Nephron (organoid): ENCODE measurements at regions not wholly inside any gene's neighbourhood (a gene's known extent, or its start where the extent isn't known, plus 50 kb on each side); places are given as distances from the start of the nearest gene placed in this dataset.

Experiments
- H3K27ac Mint-ChIP-seq, 3 experiments: 2 replicates each; pipeline ENCODE4 v1.8.0; 2020; ENCODE audit warnings: mixed read lengths in 3 of 3, mild to moderate bottlenecking in 2 of 3, moderate library complexity in 1 of 3
- H3K27me3 Mint-ChIP-seq: 2 replicates; pipeline ENCODE4 v1.8.0; 2021; ENCODE audit warnings: low read depth, mild to moderate bottlenecking, moderate library complexity, mixed read lengths
- H3K36me3 Mint-ChIP-seq: 2 replicates; pipeline ENCODE4 v1.8.0; 2020; ENCODE audit warnings: low read depth, mixed read lengths
- H3K4me1 Mint-ChIP-seq: 2 replicates; pipeline ENCODE4 v1.8.0; 2020; ENCODE audit warnings: mixed read lengths
- H3K4me3 Mint-ChIP-seq, 3 experiments: 2 replicates each; pipeline ENCODE4 v1.8.0; 2020; ENCODE audit warnings: mild to moderate bottlenecking in 3 of 3, mixed read lengths in 3 of 3, moderate library complexity in 2 of 3
- H3K9me3 Mint-ChIP-seq: 2 replicates; pipeline ENCODE4 v1.8.0; 2020; ENCODE audit warnings: mixed read lengths
- CTCF ChIP-seq, 3 experiments: fragments of 200-600 bp; sonication (generic); IDR thresholded peaks; one replicate each; pipeline ENCODE4 v1.5.0; 2021; ENCODE audit warnings: antibody characterized with exemption in 3 of 3; ENCODE audit not compliant: unreplicated experiment in 3 of 3

GRCh38 chr13:60654415-60654814 lies 257.4 kb downstream of the TDRD3 start:
- Mint-ChIP-seq H3K9me3 (no peaks in the 10 kb centered on the region), H3K36me3 (no peaks in the 10 kb centered on the region), H3K27ac (no peak overlapping the region), H3K27me3 (no peaks in the 10 kb centered on the region), H3K4me3 (no peak overlapping the region), H3K4me1 (no peaks in the 10 kb centered on the region)
- TF ChIP-seq CTCF (IDR thresholded peaks at IDR 0.05; ENCODE audit: unreplicated experiment in 3 of 3) = peak; percentile 43 to 57 (median 52)

- Mint-ChIP-seq H3K9me3 (no peaks in the 10 kb centered on the region), H3K27ac (no peak overlapping the region), H3K36me3 (no peaks in the 10 kb centered on the region), H3K4me1 (no peaks in the 10 kb centered on the region), H3K4me3 (no peak overlapping the region), H3K27me3 (peaks cover 3% of the 10 kb centered on the region)
- no peak for TF ChIP-seq CTCF (IDR thresholded peaks at IDR 0.05; ENCODE audit: unreplicated experiment in 3 of 3)
These were observed 250.5 kb downstream of the TDRD3 start for GRCh38 chr13:60647547-60647946.

- TF ChIP-seq CTCF (IDR thresholded peaks at IDR 0.05; ENCODE audit: unreplicated experiment in 3 of 3) = no peak
- Mint-ChIP-seq H3K4me3 (no peak overlapping the region), H3K4me1 (no peaks in the 10 kb centered on the region), H3K27me3 (peaks cover 3% of the 10 kb centered on the region), H3K9me3 (no peaks in the 10 kb centered on the region), H3K36me3 (no peaks in the 10 kb centered on the region), H3K27ac (no peak overlapping the region)
These were observed 249.6 kb downstream of the TDRD3 start for GRCh38 chr13:60646620-60647019.

GRCh38 chr13:60645676-60646075 lies 248.7 kb downstream of the TDRD3 start:
- no peak overlapping the region for H3K4me3 Mint-ChIP-seq
- no peaks in the 10 kb centered on the region for H3K4me1 Mint-ChIP-seq
- H3K27me3 Mint-ChIP-seq = peaks cover 3% of the 10 kb centered on the region
- H3K9me3 Mint-ChIP-seq = no peaks in the 10 kb centered on the region
- no peak for TF ChIP-seq CTCF (IDR thresholded peaks at IDR 0.05; ENCODE audit: unreplicated experiment in 3 of 3)
- no peak overlapping the region for H3K27ac Mint-ChIP-seq
- no peaks in the 10 kb centered on the region for H3K36me3 Mint-ChIP-seq

- Mint-ChIP-seq H3K4me3 (no peak overlapping the region), H3K9me3 (no peaks in the 10 kb centered on the region), H3K27me3 (peaks cover 3% of the 10 kb centered on the region), H3K27ac (no peak overlapping the region), H3K36me3 (no peaks in the 10 kb centered on the region), H3K4me1 (no peaks in the 10 kb centered on the region)
- no peak for TF ChIP-seq CTCF (IDR thresholded peaks at IDR 0.05; ENCODE audit: unreplicated experiment in 3 of 3)
These were observed 245.5 kb downstream of the TDRD3 start for GRCh38 chr13:60642552-60642951.

- H3K27me3 Mint-ChIP-seq = peaks cover 6% of the 10 kb centered on the region
- no peaks in the 10 kb centered on the region for H3K4me1 Mint-ChIP-seq
- no peaks in the 10 kb centered on the region for H3K9me3 Mint-ChIP-seq
- no peak overlapping the region for H3K27ac Mint-ChIP-seq
- no peaks in the 10 kb centered on the region for H3K36me3 Mint-ChIP-seq
- no peak for TF ChIP-seq CTCF (IDR thresholded peaks at IDR 0.05; ENCODE audit: unreplicated experiment in 3 of 3)
- no peak overlapping the region for H3K4me3 Mint-ChIP-seq
These were observed 232.1 kb downstream of the TDRD3 start for GRCh38 chr13:60629158-60629557.
